IMR-90 (cell line): ENCODE measurements at regions not wholly inside any gene's neighbourhood (a gene's known extent, or its start where the extent isn't known, plus 50 kb on each side); places are given as distances from the start of the nearest gene placed in this dataset.

Experiments used
- ATAC-seq: fragments of 200-7000 bp; cut with Tn5 transposase; 2 replicates; pipeline ENCODE4 v1.9.1; 2020; ENCODE audit warnings: low read depth, mild to moderate bottlenecking, moderate library complexity
- BruUV-seq: library from RNA; stranded (reverse); fragments of 400-500 nt; replicated peaks from 2 replicates; lab custom pipeline; 2021; lab: Mats Ljungman, UMichigan
- CTCF ChIA-PET: fragments of 300-600 bp; formaldehyde crosslinking; extraction: SDS; loops from one replicate; lab custom pipeline; 2021; ENCODE audit warnings: antibody characterized with exemption; lab: Yijun Ruan, JAX
- POLR2A ChIA-PET: fragments of 300-600 bp; sonication (Branson Sonifier 250); formaldehyde crosslinking; loops from one replicate; lab custom pipeline; 2022; ENCODE audit warnings: antibody characterized with exemption; ENCODE audit not compliant: unreplicated experiment; lab: Charles Lee
- DNase-seq: peaks from one replicate; pipeline ENCODE4 v3.0.0; 2013
- H2AFZ ChIP-seq: replicated peaks from 2 replicates; pipeline ENCODE3; 2013; ENCODE audit warnings: low read length, mild to moderate bottlenecking; ENCODE audit not compliant: poor library complexity
- H2AK5ac ChIP-seq: 2 replicates; pipeline ENCODE4 v1.6.1; 2013; ENCODE audit warnings: low read depth, low read length, inconsistent platforms
- H2AK9ac ChIP-seq: replicated peaks from 2 replicates; pipeline ENCODE3; 2013; ENCODE audit warnings: mild to moderate bottlenecking, low read depth, low read length, moderate library complexity; ENCODE audit not compliant: poor library complexity
- H2BK120ac ChIP-seq: 2 replicates; pipeline ENCODE4 v1.6.1; 2013; ENCODE audit warnings: low read depth, low read length, inconsistent platforms
- H2BK15ac ChIP-seq: 3 replicates; pipeline ENCODE4 v1.6.1; 2013; ENCODE audit warnings: low read depth, low read length, inconsistent platforms
- H2BK20ac ChIP-seq: 2 replicates; pipeline ENCODE4 v1.6.1; 2013; ENCODE audit warnings: low read depth, mild to moderate bottlenecking, inconsistent platforms, low read length, moderate library complexity
- H2BK5ac ChIP-seq: 2 replicates; pipeline ENCODE4 v1.6.1; 2013; ENCODE audit warnings: mild to moderate bottlenecking, low read depth, low read length, inconsistent platforms; ENCODE audit not compliant: poor library complexity, severe bottlenecking
- H3K14ac ChIP-seq: replicated peaks from 2 replicates; pipeline ENCODE4 v1.6.1; 2013; ENCODE audit warnings: low read depth, low read length, inconsistent platforms
- H3K18ac ChIP-seq: 2 replicates; pipeline ENCODE4 v1.6.1; 2013; ENCODE audit warnings: low read depth, low read length, control low read depth
- H3K23ac ChIP-seq: 2 replicates; pipeline ENCODE4 v1.6.1; 2013; ENCODE audit warnings: low read depth, low read length, inconsistent platforms
- H3K27ac ChIP-seq: 2 replicates; pipeline ENCODE4 v1.5.1; 2013; ENCODE audit warnings: mild to moderate bottlenecking, control low read depth, low read length; ENCODE audit not compliant: insufficient read depth
- H3K27me3 ChIP-seq: 2 replicates; pipeline ENCODE4 v1.6.1; 2013; ENCODE audit warnings: low read length; ENCODE audit not compliant: control insufficient read depth, insufficient read depth
- H3K36me3 ChIP-seq: 2 replicates; pipeline ENCODE4 v1.6.1; 2013; ENCODE audit warnings: low read length, mixed read lengths; ENCODE audit not compliant: control insufficient read depth, insufficient read depth
- H3K4ac ChIP-seq: 2 replicates; pipeline ENCODE4 v1.6.1; 2013; ENCODE audit warnings: low read depth, low read length, inconsistent platforms
- H3K4me1 ChIP-seq: 2 replicates; pipeline ENCODE4 v1.6.1; 2013; ENCODE audit warnings: low read length, mixed read lengths; ENCODE audit not compliant: control insufficient read depth, insufficient read depth
- H3K4me2 ChIP-seq: 2 replicates; pipeline ENCODE4 v1.6.1; 2013; ENCODE audit warnings: low read depth, mild to moderate bottlenecking, control low read depth, low read length, moderate library complexity
- H3K4me3 ChIP-seq: 2 replicates; pipeline ENCODE4 v1.5.1; 2013; ENCODE audit warnings: low read depth, mild to moderate bottlenecking, control low read depth, low read length, moderate library complexity; ENCODE audit not compliant: insufficient read depth
- H3K56ac ChIP-seq: 2 replicates; pipeline ENCODE4 v1.6.1; 2013; ENCODE audit warnings: low read length, inconsistent platforms; ENCODE audit not compliant: insufficient read depth; ENCODE audit errors: extremely low read depth
- H3K79me1 ChIP-seq, 2 experiments: 2 replicates each; pipeline ENCODE4 v1.6.1; 2013; ENCODE audit warnings: low read length in 2 of 2, inconsistent platforms in 1 of 2, low read depth in 1 of 2
- H3K9ac ChIP-seq: 2 replicates; pipeline ENCODE4 v1.6.1; 2013; ENCODE audit warnings: low read depth, low read length, control low read depth
- H3K9me1 ChIP-seq: 2 replicates; pipeline ENCODE4 v1.6.1; 2013; ENCODE audit warnings: low read length, inconsistent platforms; ENCODE audit not compliant: insufficient read depth
- H3K9me3 ChIP-seq: 2 replicates; pipeline ENCODE4 v1.6.1; 2013; ENCODE audit warnings: low read length; ENCODE audit not compliant: control insufficient read depth, insufficient read depth
- H4K20me1 ChIP-seq: 2 replicates; pipeline ENCODE4 v1.6.1; 2013; ENCODE audit warnings: low read length, inconsistent platforms; ENCODE audit not compliant: insufficient read depth
- H4K5ac ChIP-seq: 2 replicates; pipeline ENCODE4 v1.6.1; 2013; ENCODE audit warnings: mild to moderate bottlenecking, low read depth, low read length, control low read depth
- H4K8ac ChIP-seq, 2 experiments: 2 replicates each; pipeline ENCODE4 v1.6.1; 2013; ENCODE audit warnings: low read depth in 2 of 2, low read length in 2 of 2, control low read depth in 1 of 2, inconsistent platforms in 1 of 2
- H4K91ac ChIP-seq: 2 replicates; pipeline ENCODE4 v1.6.1; 2013; ENCODE audit warnings: low read depth, low read length, inconsistent platforms; ENCODE audit not compliant: insufficient read depth
- BHLHE40 ChIP-seq: fragments of 150-350 bp; IDR thresholded peaks from 2 replicates; pipeline ENCODE4 v1.6.1; 2016; ENCODE audit warnings: mild to moderate bottlenecking, low read depth, low read length
- CEBPB ChIP-seq: IDR thresholded peaks from 2 replicates; pipeline ENCODE4 v1.6.1; 2012; ENCODE audit warnings: low read depth, low read length, improper control_type of control experiment
- CHD1 ChIP-seq: IDR thresholded peaks from 2 replicates; pipeline ENCODE4 v1.6.1; 2012; ENCODE audit warnings: low read depth, low read length, improper control_type of control experiment
- MAZ ChIP-seq: IDR thresholded peaks from 2 replicates; pipeline ENCODE4 v1.6.1; 2012; ENCODE audit warnings: low read depth, mild to moderate bottlenecking, low read length, improper control_type of control experiment, moderate library complexity, borderline replicate concordance
- NFE2L2 ChIP-seq: fragments of 150-350 bp; IDR thresholded peaks from 2 replicates; pipeline ENCODE4 v1.6.1; 2016; ENCODE audit warnings: low read depth, mild to moderate bottlenecking, low read length
- RAD21 ChIP-seq: IDR thresholded peaks from 2 replicates; pipeline ENCODE4 v1.6.1; 2012; ENCODE audit warnings: low read length, improper control_type of control experiment
- RCOR1 ChIP-seq: IDR thresholded peaks from 2 replicates; pipeline ENCODE4 v1.6.1; 2012; ENCODE audit warnings: mild to moderate bottlenecking, low read length, improper control_type of control experiment; ENCODE audit not compliant: insufficient replicate concordance
- RFX5 ChIP-seq: IDR thresholded peaks from 2 replicates; pipeline ENCODE4 v1.8.0; 2012; ENCODE audit warnings: low read depth, mild to moderate bottlenecking, low read length, moderate library complexity
- SMC3 ChIP-seq: fragments of 150-350 bp; IDR thresholded peaks from 2 replicates; pipeline ENCODE4 v1.6.1; 2016; ENCODE audit warnings: low read depth, mild to moderate bottlenecking, antibody characterized with exemption, low read length, moderate library complexity
- WGBS, 2 experiments: methylation state at CpG; one replicate each; pipeline versions ENCODE4 v1.1.5 to v1.1.7; 2013; ENCODE audit warnings: missing lambda C conversion rate in 2 of 2; ENCODE audit not compliant: insufficient read length in 1 of 2; ENCODE audit errors: extremely low coverage in 2 of 2; 5-methylcytosine and 5-hydroxymethylcytosine counted together
- dilution Hi-C: fragments of 300-500 bp; cut with HindIII; formaldehyde crosslinking; loops from one replicate; pipeline ENCODE4 v1.14.3; 2018; ENCODE audit warnings: low sequenced_read_pairs; ENCODE audit not compliant: unreplicated experiment
- in situ Hi-C: fragments of 300-500 bp; cut with MboI; formaldehyde crosslinking; loops from 3 replicates; pipeline ENCODE4 v1.14.3; 2019; ENCODE audit warnings: low sequenced_read_pairs, inconsistent platforms, mixed read lengths
- intact Hi-C: fragments of 100-400 bp; cut with micrococcal nuclease; formaldehyde crosslinking; loops from 2 replicates; pipeline ENCODE4 v1.10.0; 2022
- TF ChIP-seq, protein P1 (sequence below): fragments of 150-350 bp; IDR thresholded peaks from 2 replicates; pipeline ENCODE4 v1.6.1; 2016; ENCODE audit warnings: low read depth, mild to moderate bottlenecking, low read length, moderate library complexity, borderline replicate concordance
- TF ChIP-seq, protein P2 (sequence below): fragments of 150-350 bp; IDR thresholded peaks from 2 replicates; pipeline ENCODE4 v1.6.1; 2017; ENCODE audit warnings: mild to moderate bottlenecking, antibody characterized with exemption, low read length, low read depth

DNA sequence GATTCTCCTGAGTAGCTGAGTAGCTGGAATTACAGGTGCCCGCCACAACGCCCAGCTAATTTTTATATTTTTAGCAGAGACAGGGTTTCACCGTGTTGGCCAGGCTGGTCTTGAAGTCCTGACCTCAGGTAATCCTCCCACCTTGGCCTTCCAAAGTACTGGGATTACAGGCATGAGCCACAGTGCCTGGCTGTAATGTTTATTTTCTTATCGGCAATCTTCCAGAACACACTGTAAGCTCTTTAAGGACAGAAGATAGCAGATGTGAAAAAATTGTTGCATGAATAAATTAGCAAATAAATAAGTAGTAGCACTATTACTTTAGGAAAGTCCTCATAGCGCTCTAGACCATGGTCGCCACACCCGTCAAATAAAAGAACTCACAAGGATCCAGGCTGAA, 100.5 kb downstream of the ENC1 start:
- Histone ChIP-seq H2BK120ac (no peak overlapping the region), H3K4ac (no peak overlapping the region), H3K9ac (no peak overlapping the region), H3K56ac (no peak overlapping the region), H3K4me3 (no peak overlapping the region), H3K9me3 (no peaks in the 10 kb centered on the region), H3K23ac (no peak overlapping the region), H3K79me1 (no peaks in the 10 kb centered on the region), H3K4me2 (no peak overlapping the region), H3K14ac (no peak overlapping the region), H2AFZ (no peak overlapping the region), H3K27me3 (no peaks in the 10 kb centered on the region), H2AK5ac (no peak overlapping the region), H4K20me1 (no peaks in the 10 kb centered on the region), H4K5ac (no peak overlapping the region), H3K9me1 (peaks cover 10% of the 10 kb centered on the region), H2BK20ac (no peak overlapping the region), H4K91ac (no peak overlapping the region), H2AK9ac (no peak overlapping the region), H2BK15ac (no peak overlapping the region), H2BK5ac (no peak overlapping the region), H3K27ac (no peak overlapping the region), H3K18ac (no peak overlapping the region), H4K8ac (no peak overlapping the region), H3K36me3 (no peaks in the 10 kb centered on the region), H3K4me1 (peaks cover 5% of the 10 kb centered on the region)
- CTCF ChIA-PET: interaction anchor here (0.6 kb wide), 1 partner anchor 12 kb away, joined by 3 read pairs; no protein-coding TSS in a partner anchor
- TF ChIP-seq NFE2L2 (no peak), MAZ (no peak), BHLHE40 (no peak), CEBPB (no peak), RFX5 (no peak), RAD21 (no peak), CHD1 (no peak), SMC3 (no peak), RCOR1 (no peak)
- TF ChIP-seq, protein P1, sequence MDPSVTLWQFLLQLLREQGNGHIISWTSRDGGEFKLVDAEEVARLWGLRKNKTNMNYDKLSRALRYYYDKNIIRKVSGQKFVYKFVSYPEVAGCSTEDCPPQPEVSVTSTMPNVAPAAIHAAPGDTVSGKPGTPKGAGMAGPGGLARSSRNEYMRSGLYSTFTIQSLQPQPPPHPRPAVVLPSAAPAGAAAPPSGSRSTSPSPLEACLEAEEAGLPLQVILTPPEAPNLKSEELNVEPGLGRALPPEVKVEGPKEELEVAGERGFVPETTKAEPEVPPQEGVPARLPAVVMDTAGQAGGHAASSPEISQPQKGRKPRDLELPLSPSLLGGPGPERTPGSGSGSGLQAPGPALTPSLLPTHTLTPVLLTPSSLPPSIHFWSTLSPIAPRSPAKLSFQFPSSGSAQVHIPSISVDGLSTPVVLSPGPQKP: no peak
- TF ChIP-seq, protein P2, sequence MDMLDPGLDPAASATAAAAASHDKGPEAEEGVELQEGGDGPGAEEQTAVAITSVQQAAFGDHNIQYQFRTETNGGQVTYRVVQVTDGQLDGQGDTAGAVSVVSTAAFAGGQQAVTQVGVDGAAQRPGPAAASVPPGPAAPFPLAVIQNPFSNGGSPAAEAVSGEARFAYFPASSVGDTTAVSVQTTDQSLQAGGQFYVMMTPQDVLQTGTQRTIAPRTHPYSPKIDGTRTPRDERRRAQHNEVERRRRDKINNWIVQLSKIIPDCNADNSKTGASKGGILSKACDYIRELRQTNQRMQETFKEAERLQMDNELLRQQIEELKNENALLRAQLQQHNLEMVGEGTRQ: no peak
- BruUV-seq: no TSS peak
- dilution Hi-C loops (no loop called here), intact Hi-C loops (no loop called here), in situ Hi-C loops (no loop called here)
- ATAC-seq (no peak), DNase-seq (peak; percentile 41)
- POLR2A ChIA-PET: no interaction called here
- no CpG with 5 or more reads among the region's 7 CpGs for WGBS, 2 experiments
